Body of pancreas (tissue), 4 donors: ENCODE measurements at regions not wholly inside any gene's neighbourhood (a gene's known extent, or its start where the extent isn't known, plus 50 kb on each side); places are given as distances from the start of the nearest gene placed in this dataset.

ENCODE experiments used
- CTCF ChIP-seq, 7 experiments: fragments of 450-650 bp in 4 of 7; fragments of 200-600 bp in 3 of 7; sonication (generic) in 3 of 7; IDR thresholded peaks; one replicate each; pipeline ENCODE4 v1.5.1; 2016 to 2019; ENCODE audit warnings: antibody characterized with exemption in 7 of 7
- POLR2A ChIP-seq, 3 donors: fragments of 450-650 bp; IDR thresholded peaks; one replicate each; pipeline ENCODE4 v1.6.1; 2016; ENCODE audit warnings: antibody characterized with exemption in 3 of 3, mild to moderate bottlenecking in 2 of 3

- TF ChIP-seq CTCF (IDR thresholded peaks at IDR 0.05) (no peak), POLR2A (IDR thresholded peaks at IDR 0.05) (no peak)
These were observed 172.6 kb upstream of the PPP2R2B start for GRCh38 chr5:147051193-147051592.
